B cell (primary cell): ENCODE measurements at regions not wholly inside any gene's neighbourhood (a gene's known extent, or its start where the extent isn't known, plus 50 kb on each side); places are given as distances from the start of the nearest gene placed in this dataset.

Experiments
- ATAC-seq: fragments of 200-7000 bp; cut with Tn5 transposase; one replicate; pipeline ENCODE4 v1.10.0; 2021; ENCODE audit warnings: low read depth, mild to moderate bottlenecking, moderate number of reproducible peaks, moderate library complexity
- CTCF ChIA-PET: fragments of 350-600 bp; sonication (Branson Sonifier 250); formaldehyde crosslinking; loops from one replicate; lab custom pipeline; 2021; ENCODE audit warnings: antibody characterized with exemption, inconsistent platforms; lab: Charles Lee
- POLR2A ChIA-PET: fragments of 350-600 bp; sonication (Branson Sonifier 250); formaldehyde crosslinking; loops from one replicate; lab custom pipeline; 2021; ENCODE audit warnings: antibody characterized with exemption; lab: Charles Lee
- DNase-seq: peaks from one replicate; pipeline ENCODE4 v3.0.0; 2013
- H2AFZ ChIP-seq: 2 replicates; pipeline ENCODE4 v1.6.1; 2012; ENCODE audit warnings: mild to moderate bottlenecking, low read depth, low read length; ENCODE audit not compliant: insufficient read depth, poor library complexity, severe bottlenecking
- H3K27ac ChIP-seq, 2 donors: 1 replicate in 1 of 2; 2 replicates in 1 of 2; pipeline ENCODE4 v1.5.1; 2012 to 2013; ENCODE audit warnings: low read length in 2 of 2, mild to moderate bottlenecking in 2 of 2, moderate library complexity in 1 of 2
- H3K27me3 ChIP-seq, 4 experiments: fragments of 200-600 bp in 1 of 4; sonication (generic) in 1 of 4; replicated peaks in 1 of 4; 1 replicate in 2 of 4; 2 replicates in 2 of 4; pipeline versions ENCODE4 v1.6.1 to v1.7.0; 2013 to 2016; ENCODE audit warnings: low read length in 3 of 4, mild to moderate bottlenecking in 2 of 4, mixed read lengths in 1 of 4, moderate library complexity in 1 of 4; ENCODE audit not compliant: insufficient read depth in 4 of 4, control insufficient read depth in 3 of 4; ENCODE audit errors: control extremely low read depth in 1 of 4
- H3K36me3 ChIP-seq, 2 experiments: replicated peaks in 1 of 2; 1 replicate in 1 of 2; 2 replicates in 1 of 2; pipeline versions ENCODE4 v1.6.1 to v1.7.1; 2013; ENCODE audit warnings: low read length in 1 of 2; ENCODE audit not compliant: insufficient read depth in 2 of 2, control insufficient read depth in 1 of 2; ENCODE audit errors: control extremely low read depth in 1 of 2, extremely low read depth in 1 of 2
- H3K4me1 ChIP-seq, 2 donors: fragments of 200-600 bp in 1 of 2; sonication (generic) in 1 of 2; 1 replicate in 1 of 2; 2 replicates in 1 of 2; pipeline versions ENCODE4 v1.5.1 to v1.6.1; 2013 to 2017; ENCODE audit warnings: low read length in 2 of 2; ENCODE audit not compliant: control insufficient read depth in 2 of 2, insufficient read depth in 2 of 2
- H3K4me2 ChIP-seq: replicated peaks from 2 replicates; pipeline ENCODE3; 2012; ENCODE audit warnings: mild to moderate bottlenecking, low read depth, low read length; ENCODE audit not compliant: poor library complexity, severe bottlenecking
- H3K4me3 ChIP-seq, 5 experiments: fragments of 200-600 bp in 1 of 5; sonication (generic) in 1 of 5; 1 replicate in 3 of 5; 2 replicates in 2 of 5; pipeline versions ENCODE4 v1.5.1 to v1.7.0; 2011 to 2016; ENCODE audit warnings: low read length in 4 of 5, mild to moderate bottlenecking in 4 of 5, low read depth in 2 of 5, control low read depth in 1 of 5, moderate library complexity in 1 of 5; ENCODE audit not compliant: insufficient read depth in 1 of 5; ENCODE audit errors: control extremely low read depth in 1 of 5, extremely low read depth in 1 of 5
- H3K79me2 ChIP-seq: fragments of 200-600 bp; sonication (generic); one replicate; pipeline ENCODE4 v1.6.0; 2016; ENCODE audit warnings: low read length; ENCODE audit not compliant: control insufficient read depth, insufficient read depth
- H3K9ac ChIP-seq: fragments of 200-600 bp; sonication (generic); 2 replicates; pipeline ENCODE4 v1.6.1; 2017; ENCODE audit warnings: mild to moderate bottlenecking, low read length, moderate library complexity
- H3K9me3 ChIP-seq, 3 donors: one replicate each; pipeline versions ENCODE4 v1.6.1 to v1.7.1; 2013; ENCODE audit warnings: low read length in 2 of 3; ENCODE audit not compliant: control insufficient read depth in 2 of 3, insufficient read depth in 1 of 3; ENCODE audit errors: control extremely low read depth in 1 of 3
- H4K20me1 ChIP-seq: 2 replicates; pipeline ENCODE4 v1.6.0; 2012; ENCODE audit warnings: mild to moderate bottlenecking, low read length; ENCODE audit not compliant: insufficient read depth, control insufficient read depth, poor library complexity, severe bottlenecking
- H3K27ac Mint-ChIP-seq: one replicate; pipeline ENCODE4 v1.8.0; 2021; ENCODE audit warnings: mixed read lengths
- H3K27me3 Mint-ChIP-seq: one replicate; pipeline ENCODE4 v1.8.0; 2021; ENCODE audit warnings: mixed read lengths
- H3K4me1 Mint-ChIP-seq: one replicate; pipeline ENCODE4 v1.8.0; 2021; ENCODE audit warnings: mixed read lengths
- H3K4me3 Mint-ChIP-seq: one replicate; pipeline ENCODE4 v1.8.0; 2021; ENCODE audit warnings: mixed read lengths
- H3K9me3 Mint-ChIP-seq: one replicate; pipeline ENCODE4 v1.8.0; 2022; ENCODE audit warnings: mixed read lengths; ENCODE audit not compliant: insufficient read depth
- EZH2 ChIP-seq: IDR thresholded peaks from 2 replicates; pipeline ENCODE4 v1.6.1; 2012; ENCODE audit warnings: borderline replicate concordance, low read depth, mild to moderate bottlenecking, moderate library complexity, low read length; ENCODE audit not compliant: insufficient read depth, poor library complexity, severe bottlenecking
- WGBS: methylation state at CpG from one replicate; pipeline ENCODE4 v1.1.5; 2013; ENCODE audit warnings: missing lambda C conversion rate; ENCODE audit not compliant: insufficient coverage; 5-methylcytosine and 5-hydroxymethylcytosine counted together
- intact Hi-C: fragments of 100-400 bp; cut with micrococcal nuclease; formaldehyde crosslinking; loops from one replicate; pipeline ENCODE4 v1.10.0; 2022
- TF ChIP-seq, protein P1 (sequence below): fragments of 200-600 bp; IDR thresholded peaks from one replicate; pipeline ENCODE4 v1.8.0; 2022; ENCODE audit warnings: antibody characterized with exemption, mild to moderate bottlenecking

DNA sequence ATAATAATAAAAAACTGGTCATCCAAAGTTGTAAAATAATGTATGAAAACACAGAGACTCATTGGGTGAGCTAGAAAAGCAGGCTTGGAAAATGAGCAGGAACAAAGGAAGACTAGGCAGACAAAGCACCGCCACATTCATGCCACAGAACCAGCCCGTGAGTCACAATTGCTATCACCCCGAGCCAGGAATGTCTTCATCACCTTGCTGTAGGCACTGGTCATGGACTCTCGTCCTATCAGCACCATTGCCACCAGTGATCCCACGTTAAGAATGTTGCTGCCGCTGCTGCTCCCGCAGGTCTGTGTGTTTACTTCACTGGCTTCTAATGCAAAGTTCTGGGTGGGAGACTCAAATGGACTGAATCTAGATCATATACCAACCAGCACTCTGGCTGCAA, 417.9 kb downstream of the PID1 start:
- H3K9ac ChIP-seq = no peak overlapping the region
- no peak overlapping the region for H3K27ac ChIP-seq
- TF ChIP-seq, protein P1, sequence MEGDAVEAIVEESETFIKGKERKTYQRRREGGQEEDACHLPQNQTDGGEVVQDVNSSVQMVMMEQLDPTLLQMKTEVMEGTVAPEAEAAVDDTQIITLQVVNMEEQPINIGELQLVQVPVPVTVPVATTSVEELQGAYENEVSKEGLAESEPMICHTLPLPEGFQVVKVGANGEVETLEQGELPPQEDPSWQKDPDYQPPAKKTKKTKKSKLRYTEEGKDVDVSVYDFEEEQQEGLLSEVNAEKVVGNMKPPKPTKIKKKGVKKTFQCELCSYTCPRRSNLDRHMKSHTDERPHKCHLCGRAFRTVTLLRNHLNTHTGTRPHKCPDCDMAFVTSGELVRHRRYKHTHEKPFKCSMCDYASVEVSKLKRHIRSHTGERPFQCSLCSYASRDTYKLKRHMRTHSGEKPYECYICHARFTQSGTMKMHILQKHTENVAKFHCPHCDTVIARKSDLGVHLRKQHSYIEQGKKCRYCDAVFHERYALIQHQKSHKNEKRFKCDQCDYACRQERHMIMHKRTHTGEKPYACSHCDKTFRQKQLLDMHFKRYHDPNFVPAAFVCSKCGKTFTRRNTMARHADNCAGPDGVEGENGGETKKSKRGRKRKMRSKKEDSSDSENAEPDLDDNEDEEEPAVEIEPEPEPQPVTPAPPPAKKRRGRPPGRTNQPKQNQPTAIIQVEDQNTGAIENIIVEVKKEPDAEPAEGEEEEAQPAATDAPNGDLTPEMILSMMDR = no peak
- TF ChIP-seq EZH2 = no peak
- peaks cover 0 to 4% (median 0%) of the 10 kb centered on the region in 3 donors for H3K9me3 ChIP-seq
- no peaks in the 10 kb centered on the region for H3K36me3 ChIP-seq
- no peaks in the 10 kb centered on the region for H3K27me3 Mint-ChIP-seq
- 88% methylated on average over 7 of the region's 7 CpGs for WGBS
- H3K4me1 ChIP-seq = no peaks in the 10 kb centered on the region
- H3K27ac Mint-ChIP-seq = no peak overlapping the region
- ChIA-PET CTCF (no interaction called here), POLR2A (no interaction called here)
- no peak for ATAC-seq
- no peaks in the 10 kb centered on the region for H4K20me1 ChIP-seq
- H3K4me3 Mint-ChIP-seq = no peak overlapping the region
- H3K4me3 ChIP-seq = no peak overlapping the region
- H3K27me3 ChIP-seq = no peaks in the 10 kb centered on the region
- no peaks in the 10 kb centered on the region for H3K9me3 Mint-ChIP-seq
- no peak overlapping the region for H3K4me2 ChIP-seq
- intact Hi-C loops = no loop called here
- DNase-seq = no peak
- no peaks in the 10 kb centered on the region for H3K4me1 Mint-ChIP-seq
- H2AFZ ChIP-seq = no peak overlapping the region
- H3K79me2 ChIP-seq = no peaks in the 10 kb centered on the region

DNA sequence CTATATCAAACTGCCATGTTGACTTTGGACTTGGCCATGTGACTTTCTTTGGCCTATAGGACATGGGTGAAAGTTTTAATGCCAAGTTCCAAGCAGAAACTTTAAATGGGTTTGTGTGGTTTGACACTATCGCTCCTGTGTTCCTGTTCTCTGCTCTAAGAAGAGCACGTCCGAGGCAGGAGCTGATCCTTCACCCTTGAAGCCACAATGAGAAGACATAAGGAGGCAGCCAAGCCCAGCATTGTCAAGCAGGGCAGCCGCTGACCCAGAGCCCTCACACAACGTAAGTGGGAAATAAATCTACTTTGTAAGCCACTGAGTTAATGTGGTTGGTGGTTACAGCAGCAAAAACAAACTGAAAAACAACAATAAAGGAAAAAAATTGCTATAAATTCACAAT, 422.4 kb downstream of the PID1 start:
- Histone ChIP-seq H3K4me3 (no peak overlapping the region), H3K4me2 (no peak overlapping the region), H3K27me3 (no peaks in the 10 kb centered on the region), H4K20me1 (no peaks in the 10 kb centered on the region), H3K27ac (no peak overlapping the region), H3K36me3 (no peaks in the 10 kb centered on the region), H3K4me1 (no peaks in the 10 kb centered on the region), H3K9me3 (no peaks in the 10 kb centered on the region), H3K9ac (no peak overlapping the region), H3K79me2 (no peaks in the 10 kb centered on the region), H2AFZ (no peak overlapping the region)
- no peak overlapping the region for H3K4me3 Mint-ChIP-seq
- no peak overlapping the region for H3K27ac Mint-ChIP-seq
- ATAC-seq (no peak), DNase-seq (no peak)
- intact Hi-C loops = no loop called here
- 93% methylated on average over 3 of the region's 5 CpGs for WGBS
- H3K9me3 Mint-ChIP-seq = no peaks in the 10 kb centered on the region
- CTCF ChIA-PET = no interaction called here
- no peaks in the 10 kb centered on the region for H3K4me1 Mint-ChIP-seq
- H3K27me3 Mint-ChIP-seq = no peaks in the 10 kb centered on the region
- POLR2A ChIA-PET = no interaction called here
- TF ChIP-seq, protein P1 = no peak
- no peak for TF ChIP-seq EZH2
